Fibroblast of lung (primary cell): ENCODE measurements at regions not wholly inside any gene's neighbourhood (a gene's known extent, or its start where the extent isn't known, plus 50 kb on each side); places are given as distances from the start of the nearest gene placed in this dataset.

ENCODE experiments used
- CTCF ChIP-seq, 2 donors: IDR thresholded peaks in 1 of 2; conservative IDR thresholded peaks in 1 of 2; 1 replicate in 1 of 2; 2 replicates in 1 of 2; pipeline ENCODE4 v1.5.1; 2011 to 2012; ENCODE audit warnings: low read length in 2 of 2, control low read depth in 1 of 2, inconsistent platforms in 1 of 2, low read depth in 1 of 2, mild to moderate bottlenecking in 1 of 2
- EZH2 ChIP-seq: IDR thresholded peaks from 2 replicates; pipeline ENCODE4 v1.5.1; 2012; ENCODE audit warnings: low read length, control low read depth, mild to moderate bottlenecking; ENCODE audit errors: missing control alignments

DNA sequence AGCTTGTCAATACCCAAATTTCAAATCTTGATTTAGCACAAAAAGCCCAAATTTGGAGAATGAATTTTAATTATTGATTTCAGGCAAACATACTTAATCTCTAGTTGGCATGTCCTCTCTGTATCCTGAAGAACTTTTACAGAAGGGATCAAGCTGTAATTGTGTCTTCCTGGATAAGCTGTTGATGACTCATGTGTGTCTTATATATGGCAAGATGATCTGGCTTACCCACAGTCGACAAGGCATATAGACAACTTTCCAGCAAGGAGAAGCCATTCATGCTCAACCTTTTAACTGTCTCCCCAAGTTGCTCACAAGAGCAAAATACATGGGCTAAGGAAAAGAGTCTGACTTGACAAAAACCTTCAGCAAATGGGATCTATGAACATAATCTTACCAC lies 112.5 kb upstream of the SLCO6A1 start:
- TF ChIP-seq CTCF (conservative IDR thresholded peaks at IDR 0.05 in 1 of 2, IDR thresholded peaks at IDR 0.05 in 1 of 2; ENCODE audit: low read depth in 1 of 2, low read length in 2 of 2) = no peak
- TF ChIP-seq EZH2 = no peak
